IPS-15b (cell line): ENCODE measurements at regions not wholly inside any gene's neighbourhood (a gene's known extent, or its start where the extent isn't known, plus 50 kb on each side); places are given as distances from the start of the nearest gene placed in this dataset.

ENCODE experiments used
- H3K27me3 ChIP-seq: one replicate; pipeline ENCODE4 v1.6.1; 2013; ENCODE audit warnings: low read length; ENCODE audit not compliant: control insufficient read depth, insufficient read depth
- H3K36me3 ChIP-seq: one replicate; pipeline ENCODE4 v1.6.1; 2013; ENCODE audit warnings: low read length; ENCODE audit not compliant: control insufficient read depth, insufficient read depth
- H3K4me1 ChIP-seq: one replicate; pipeline ENCODE4 v1.6.1; 2013; ENCODE audit warnings: mild to moderate bottlenecking, low read length; ENCODE audit not compliant: control insufficient read depth, insufficient read depth
- H3K4me3 ChIP-seq: one replicate; pipeline ENCODE4 v1.5.1; 2013; ENCODE audit warnings: low read depth, low read length
- H3K9ac ChIP-seq: one replicate; pipeline ENCODE4 v1.6.1; 2013; ENCODE audit warnings: low read depth, mild to moderate bottlenecking, low read length
- H3K9me3 ChIP-seq: one replicate; pipeline ENCODE4 v1.6.1; 2013; ENCODE audit warnings: mild to moderate bottlenecking, low read length; ENCODE audit not compliant: control insufficient read depth, insufficient read depth

DNA sequence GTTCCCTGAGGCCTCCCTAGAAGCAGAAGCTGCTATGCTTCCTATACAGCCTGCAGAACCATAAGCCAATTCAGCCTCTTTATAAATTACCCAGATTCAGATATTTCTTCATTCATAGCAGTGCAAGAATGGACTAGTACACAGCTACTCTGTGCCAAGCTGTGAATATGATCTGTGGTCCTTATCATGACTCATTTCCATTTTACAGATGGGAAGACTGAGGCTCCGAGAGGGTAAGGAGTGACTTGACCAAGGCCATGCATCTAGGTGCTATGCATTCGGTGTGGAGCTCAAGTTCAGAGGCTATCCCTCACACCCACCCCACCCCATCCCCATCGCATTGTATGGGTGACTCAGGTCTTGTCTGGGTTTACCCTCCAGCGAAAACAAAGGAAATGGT lies 52.3 kb upstream of the DISP3 start:
- H3K4me1 ChIP-seq = no peaks in the 10 kb centered on the region
- H3K4me3 ChIP-seq = no peak overlapping the region
- no peaks in the 10 kb centered on the region for H3K9me3 ChIP-seq
- no peaks in the 10 kb centered on the region for H3K36me3 ChIP-seq
- no peaks in the 10 kb centered on the region for H3K27me3 ChIP-seq
- H3K9ac ChIP-seq = no peak overlapping the region

DNA sequence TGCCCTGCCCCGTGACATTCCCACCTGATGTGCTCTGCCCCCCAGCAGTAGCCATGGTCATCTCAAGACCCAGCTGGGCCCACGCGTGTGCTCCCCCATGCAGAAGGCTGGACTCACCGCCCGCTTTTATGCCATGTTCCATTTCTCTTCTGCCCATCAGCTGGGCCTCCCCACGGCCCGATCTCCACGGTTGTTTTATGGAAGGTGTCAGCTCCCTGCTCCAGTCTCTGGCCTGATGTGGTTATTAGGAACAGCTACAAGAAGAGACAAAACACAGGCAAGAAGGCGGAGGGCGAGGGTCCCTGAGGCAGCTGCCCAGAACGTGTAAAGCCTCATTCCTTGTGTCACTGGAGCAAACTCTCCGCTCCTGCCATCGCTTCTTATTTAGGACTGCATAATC lies 50.2 kb upstream of the DISP3 start:
- Histone ChIP-seq H3K27me3 (no peaks in the 10 kb centered on the region), H3K4me3 (no peak overlapping the region), H3K36me3 (no peaks in the 10 kb centered on the region), H3K9ac (no peak overlapping the region), H3K9me3 (no peaks in the 10 kb centered on the region), H3K4me1 (no peaks in the 10 kb centered on the region)
